RWPE1 (cell line): ENCODE measurements at regions not wholly inside any gene's neighbourhood (a gene's known extent, or its start where the extent isn't known, plus 50 kb on each side); places are given as distances from the start of the nearest gene placed in this dataset.

Source experiments
- CTCF ChIA-PET: fragments of 350-600 bp; sonication (Branson Sonifier 250); formaldehyde crosslinking; extraction: SDS; loops from one replicate; lab custom pipeline; 2021; lab: Yijun Ruan, JAX
- POLR2A ChIA-PET: fragments of 400-600 bp; formaldehyde crosslinking; extraction: SDS; loops from one replicate; lab custom pipeline; 2020; ENCODE audit warnings: antibody characterized with exemption; ENCODE audit not compliant: low non-redundant PET; lab: Yijun Ruan, JAX
- DNase-seq: peaks from one replicate; pipeline ENCODE4 v3.0.0; 2012; ENCODE audit warnings: low spot score
- H3K27ac ChIP-seq: fragments of 450-650 bp; 2 replicates; pipeline ENCODE4 v1.5.1; 2017
- CTCF ChIP-seq: fragments of 450-650 bp; conservative IDR thresholded peaks from 2 replicates; pipeline ENCODE4 v1.5.1; 2017; ENCODE audit warnings: low read depth, mild to moderate bottlenecking

- no peak for TF ChIP-seq CTCF
- no peak overlapping the region for H3K27ac ChIP-seq
- ChIA-PET POLR2A (no interaction called here), CTCF (interaction anchor here (0.7 kb wide), 1 partner anchor 171 kb away, joined by 3 read pairs; no protein-coding TSS in a partner anchor)
- no peak for DNase-seq
Measured at GRCh38 chr5:43973908-43974307, 370.9 kb downstream of the NNT start.

DNA sequence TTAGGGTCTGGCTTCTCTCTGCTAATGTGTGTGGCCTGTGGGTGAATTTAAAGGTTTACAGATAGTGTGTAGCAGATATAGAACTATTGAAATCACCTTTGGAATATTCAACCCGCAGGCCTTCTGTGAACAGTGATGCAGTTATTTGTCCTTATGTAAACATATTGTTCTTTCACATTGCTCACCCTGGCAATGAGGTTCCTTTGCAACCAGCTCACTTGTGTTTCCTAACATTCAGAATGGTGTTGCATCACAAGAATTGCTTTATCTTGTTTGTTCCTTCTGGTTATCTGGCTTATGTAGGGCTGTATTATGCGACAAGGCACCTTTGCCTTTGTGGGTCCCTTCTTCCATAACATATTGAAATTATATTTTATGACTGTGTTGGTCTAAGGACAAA is 370.3 kb downstream of the NNT start:
- CTCF ChIA-PET, result interaction anchor here (0.7 kb wide), 1 partner anchor 171 kb away, joined by 3 read pairs; no protein-coding TSS in a partner anchor

GRCh38 chr5:43967165-43967564 is 364.2 kb downstream of the NNT start:
- POLR2A ChIA-PET, result no interaction called here
- no peak for DNase-seq
- CTCF ChIA-PET, result no interaction called here
- no peak overlapping the region for H3K27ac ChIP-seq
- TF ChIP-seq CTCF, result no peak

More for the DNA sequence above, 370.3 kb downstream of the NNT start:
- H3K27ac ChIP-seq, result no peak overlapping the region
- DNase-seq, result no peak
- POLR2A ChIA-PET, result no interaction called here
- no peak for TF ChIP-seq CTCF

- POLR2A ChIA-PET, result no interaction called here
- H3K27ac ChIP-seq, result no peak overlapping the region
- CTCF ChIA-PET, result no interaction called here
- no peak for TF ChIP-seq CTCF
- no peak for DNase-seq
Measured at GRCh38 chr5:43959144-43959543, 356.2 kb downstream of the NNT start.

- H3K27ac ChIP-seq, result no peak overlapping the region
- POLR2A ChIA-PET, result no interaction called here
- CTCF ChIA-PET, result no interaction called here
- no peak for DNase-seq
- no peak for TF ChIP-seq CTCF
Measured at GRCh38 chr5:43947935-43948334, 345.0 kb downstream of the NNT start.

DNA sequence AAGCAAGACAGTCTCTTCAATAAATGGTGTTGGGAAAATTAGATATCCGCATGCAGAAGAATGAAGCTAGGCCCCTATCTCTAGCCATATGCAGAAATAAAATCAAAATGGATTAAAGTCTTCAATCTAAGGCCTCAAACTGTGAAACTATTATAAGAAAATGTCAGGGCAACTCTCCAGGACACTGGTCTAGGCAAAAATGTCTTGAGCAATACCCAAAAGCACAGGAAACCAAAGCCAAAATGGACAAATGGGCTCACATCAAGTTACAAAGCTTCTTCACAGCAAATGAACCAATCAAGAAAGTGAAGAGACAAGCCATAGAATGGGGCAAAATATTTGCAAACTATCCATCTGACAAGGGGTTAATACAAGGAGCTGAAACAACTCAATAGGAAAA is 338.8 kb downstream of the NNT start:
- CTCF ChIA-PET, result no interaction called here
- POLR2A ChIA-PET, result no interaction called here
- no peak overlapping the region for H3K27ac ChIP-seq
- no peak for TF ChIP-seq CTCF
- DNase-seq, result no peak

- POLR2A ChIA-PET, result no interaction called here
- DNase-seq, result no peak
- no peak overlapping the region for H3K27ac ChIP-seq
Measured at GRCh38 chr5:43940562-43940961, 337.6 kb downstream of the NNT start.

More at GRCh38 chr5:43940562-43940961, 337.6 kb downstream of the NNT start:
- CTCF ChIA-PET, result no interaction called here
- TF ChIP-seq CTCF, result no peak
